Activated CD8-positive, alpha-beta memory T cell treated with anti-CD3 and anti-CD28 coated beads, Interleukin-2, amount 50 U/mL, for 4 hours (primary cell): ENCODE measurements at regions not wholly inside any gene's neighbourhood (a gene's known extent, or its start where the extent isn't known, plus 50 kb on each side); places are given as distances from the start of the nearest gene placed in this dataset.

ENCODE experiments used
- DNase-seq: peaks from one replicate; pipeline ENCODE4 v3.0.0-alpha.2; 2020

DNA sequence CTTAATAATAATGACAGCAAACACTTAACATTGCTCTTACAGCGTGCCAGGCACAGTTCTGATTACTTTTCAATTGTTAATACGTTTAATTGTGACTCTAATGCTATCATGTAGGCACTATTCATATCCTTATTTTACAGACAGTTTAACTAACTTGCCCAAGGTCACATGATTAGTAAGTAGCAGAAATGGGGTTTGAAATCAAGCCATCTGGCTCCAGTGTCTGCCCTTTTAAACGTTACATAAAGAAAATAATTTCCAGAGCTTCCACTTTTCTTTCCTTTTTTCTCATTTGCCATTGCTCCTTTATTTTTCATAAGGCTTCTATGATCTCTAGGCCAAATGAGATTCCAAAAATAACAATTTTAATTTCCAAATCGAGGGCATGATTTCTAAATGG, 50.6 kb upstream of the IKZF2 start:
- DNase-seq, result no peak

DNA sequence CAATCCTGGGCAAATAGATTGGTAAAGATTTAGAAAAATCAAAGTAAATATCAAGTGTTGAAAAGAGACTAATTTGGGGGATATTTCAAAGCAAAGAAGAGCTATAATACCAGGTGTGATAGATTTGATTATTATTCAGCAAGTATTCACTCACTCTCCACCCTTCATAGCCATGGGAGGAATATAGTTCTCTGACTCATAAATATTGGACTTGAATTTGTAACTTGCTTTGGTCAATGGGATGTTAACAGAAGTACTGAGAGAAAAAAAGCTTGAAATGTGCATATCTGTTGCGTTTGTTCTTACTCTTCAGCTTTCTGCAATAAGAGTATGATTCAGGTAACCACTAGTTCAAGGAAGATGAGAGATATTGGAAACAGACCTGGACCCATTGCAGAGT, 54.5 kb upstream of the IKZF2 start:
- DNase-seq, result no peak

DNA sequence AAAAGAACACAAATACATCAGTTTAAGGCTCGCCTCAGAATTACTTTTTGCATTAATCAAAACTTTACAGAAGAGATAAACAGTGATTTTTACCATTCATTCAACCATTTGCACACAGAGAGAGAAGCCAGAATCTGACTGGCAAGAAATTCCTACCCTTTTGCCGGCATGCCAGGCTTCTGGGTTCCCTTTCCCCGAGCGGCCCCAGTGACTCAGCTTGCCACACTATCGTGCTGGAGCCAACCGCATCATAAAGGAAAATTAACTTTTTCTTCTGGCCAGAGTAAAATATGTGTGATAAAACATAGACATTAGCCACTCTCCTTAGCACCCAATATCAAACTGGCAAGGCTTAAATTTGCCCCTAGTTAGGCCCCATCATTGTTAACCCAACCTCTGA, 61.8 kb upstream of the IKZF2 start:
- DNase-seq, result no peak

DNA sequence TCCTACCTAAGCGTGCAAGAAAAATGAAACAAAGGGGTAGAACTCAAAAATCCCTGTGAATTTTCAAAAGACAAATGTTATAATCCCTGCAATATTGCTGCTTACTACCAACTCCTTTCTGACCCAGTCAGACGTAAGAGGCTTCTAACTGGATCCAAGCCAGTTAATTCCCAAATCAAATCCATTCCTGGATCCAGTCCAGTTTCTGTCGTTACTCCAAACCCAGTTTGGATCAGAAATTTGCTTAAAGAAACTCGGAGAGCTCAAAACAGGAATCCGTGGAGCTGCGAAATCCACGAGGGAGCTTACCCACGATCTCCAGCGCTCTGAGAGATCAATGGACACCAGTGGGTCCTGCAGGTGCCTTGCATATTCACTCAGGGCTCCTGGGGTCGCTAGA, 62.8 kb upstream of the IKZF2 start:
- DNase-seq, result no peak

DNA sequence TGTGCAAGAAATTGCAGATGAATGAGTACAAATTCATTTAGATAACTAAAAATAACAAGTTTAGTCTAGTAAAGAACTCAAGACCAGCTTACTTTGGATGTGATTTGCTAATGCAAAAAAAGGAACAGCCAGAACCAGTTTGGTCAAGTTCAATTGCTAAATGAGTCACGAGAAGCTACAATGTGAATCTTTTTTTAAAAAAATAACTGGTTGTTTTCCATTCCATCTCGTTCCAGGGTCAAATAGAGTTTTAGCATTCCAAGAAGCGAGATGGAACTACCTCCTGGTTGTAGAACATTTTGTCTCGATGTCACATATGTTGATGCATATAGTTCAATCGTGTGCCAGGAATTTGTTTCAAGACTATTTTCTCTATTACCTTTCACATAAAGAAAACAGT, 65.0 kb upstream of the IKZF2 start:
- DNase-seq, result no peak

DNA sequence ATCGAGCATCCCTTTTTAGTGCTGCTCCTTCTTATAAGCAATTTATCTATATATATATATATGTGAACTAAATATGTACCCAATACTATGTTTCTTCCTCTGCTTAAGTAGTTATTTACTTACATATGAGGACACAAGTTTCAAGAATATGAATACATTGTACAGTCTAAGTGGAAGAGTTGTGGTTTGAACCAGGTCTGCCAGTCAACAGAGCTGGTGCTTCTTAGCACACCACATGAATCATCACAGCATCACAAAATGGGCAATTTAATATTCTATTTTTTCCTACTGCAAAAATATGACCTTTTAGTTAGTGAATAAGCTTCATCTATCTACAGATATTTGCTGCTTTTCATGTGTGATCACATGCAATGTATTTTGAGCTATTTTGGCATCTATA, 64.4 kb upstream of the SPAG16 start:
- DNase-seq, result no peak

DNA sequence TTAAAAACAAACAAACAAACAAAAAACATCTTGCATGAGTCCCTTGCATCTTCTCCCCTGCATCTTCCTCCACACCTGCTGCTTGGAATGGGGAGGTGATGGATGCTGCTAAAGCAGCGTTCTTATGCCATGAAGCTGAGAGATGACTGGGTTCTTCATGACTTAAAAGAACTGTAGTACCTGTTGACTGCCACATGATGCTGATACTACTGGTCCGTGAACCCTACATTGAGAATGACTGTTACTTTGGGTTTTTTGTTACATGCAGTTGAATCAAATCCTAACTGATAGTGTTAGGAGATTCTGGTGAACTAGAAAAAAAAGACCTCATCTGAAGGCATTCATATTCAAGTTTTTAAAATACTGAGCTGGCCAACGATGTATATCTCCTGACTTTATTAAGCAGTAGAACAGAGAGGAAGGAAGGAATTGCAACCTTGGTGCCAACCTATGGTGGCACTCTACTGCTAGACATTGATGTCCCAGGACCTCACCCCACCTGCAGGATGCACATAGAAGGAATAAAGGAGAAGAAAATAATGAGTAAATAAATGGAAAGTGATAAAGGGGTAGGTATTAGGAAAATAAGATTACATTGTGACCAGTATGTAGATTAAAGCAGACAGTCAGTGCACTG, 63.2 kb upstream of the SPAG16 start:
- DNase-seq, result no peak

DNA sequence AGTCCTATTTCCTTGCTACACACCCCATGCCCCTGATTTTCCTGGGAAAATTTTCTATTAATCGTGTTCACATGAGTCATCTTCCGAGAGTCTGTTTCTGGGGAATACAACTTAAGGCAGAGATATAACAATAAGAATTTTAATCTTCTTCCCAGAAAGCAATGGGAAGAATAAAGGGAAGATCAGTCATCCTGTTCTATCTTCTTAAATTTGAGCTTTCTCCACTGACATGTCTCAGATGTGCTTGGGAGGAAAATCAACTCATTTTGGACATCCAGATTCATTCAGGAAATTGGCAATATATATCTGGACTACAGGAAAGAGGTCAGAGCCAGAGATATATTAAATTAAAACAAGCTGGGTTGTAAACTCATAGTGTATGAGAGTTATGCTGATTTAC, 62.3 kb upstream of the SPAG16 start:
- DNase-seq, result no peak

DNA sequence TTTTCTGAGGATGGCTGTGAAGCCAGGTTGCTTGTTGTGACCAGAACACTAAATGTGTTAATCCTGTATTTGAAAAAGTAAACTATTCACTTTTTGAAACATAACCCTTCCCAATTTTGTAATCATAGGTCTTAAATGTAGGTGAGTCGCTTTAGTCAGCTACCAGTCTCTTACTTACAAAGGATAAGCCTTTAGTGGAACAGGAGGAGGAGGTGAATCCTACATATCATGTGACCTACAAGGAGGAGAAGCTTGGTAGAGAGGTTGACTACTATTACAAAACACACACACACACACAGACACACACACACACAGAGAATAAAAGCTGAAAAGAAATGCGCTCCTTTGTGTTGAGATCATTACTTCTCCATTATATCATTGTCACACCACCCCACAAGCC, 59.9 kb upstream of the SPAG16 start:
- no peak for DNase-seq

DNA sequence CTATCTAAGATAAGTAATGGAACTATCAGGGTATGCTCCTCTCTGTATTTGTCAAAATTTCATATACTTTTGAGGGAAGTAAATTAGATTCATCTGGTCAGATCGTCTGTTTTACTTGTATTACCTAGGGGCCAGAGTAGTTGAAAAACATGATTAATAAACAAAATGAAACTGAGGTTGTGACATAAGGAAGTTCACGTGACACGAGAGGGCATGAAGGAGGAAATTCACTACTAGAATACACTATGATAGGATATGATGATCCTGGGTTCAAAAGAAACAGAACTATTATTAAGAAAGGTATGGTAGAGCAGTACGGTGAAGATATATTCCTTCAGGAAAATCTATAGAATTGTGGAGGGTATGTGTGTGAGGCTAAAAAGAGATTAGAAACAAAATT, 58.4 kb upstream of the SPAG16 start:
- no peak for DNase-seq

DNA sequence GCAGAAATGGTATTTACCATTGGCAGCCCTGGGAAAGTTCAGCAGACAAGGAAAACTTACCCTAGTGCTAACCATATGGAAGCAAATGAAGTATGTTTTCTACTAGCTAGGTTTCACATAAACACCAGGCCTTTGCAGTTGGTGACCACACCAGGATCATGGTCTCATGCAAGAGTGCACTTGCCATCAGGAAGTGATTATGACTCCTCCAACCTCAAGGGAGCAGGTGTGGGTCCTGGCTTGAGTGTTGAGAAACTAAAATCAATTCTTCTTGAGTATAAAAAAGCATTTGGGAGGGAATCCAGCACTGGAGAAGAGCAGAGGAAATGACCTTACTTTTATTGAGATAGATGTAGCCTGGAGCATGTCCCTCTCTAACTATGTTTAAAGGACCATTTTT, 56.8 kb upstream of the SPAG16 start:
- no peak for DNase-seq

DNA sequence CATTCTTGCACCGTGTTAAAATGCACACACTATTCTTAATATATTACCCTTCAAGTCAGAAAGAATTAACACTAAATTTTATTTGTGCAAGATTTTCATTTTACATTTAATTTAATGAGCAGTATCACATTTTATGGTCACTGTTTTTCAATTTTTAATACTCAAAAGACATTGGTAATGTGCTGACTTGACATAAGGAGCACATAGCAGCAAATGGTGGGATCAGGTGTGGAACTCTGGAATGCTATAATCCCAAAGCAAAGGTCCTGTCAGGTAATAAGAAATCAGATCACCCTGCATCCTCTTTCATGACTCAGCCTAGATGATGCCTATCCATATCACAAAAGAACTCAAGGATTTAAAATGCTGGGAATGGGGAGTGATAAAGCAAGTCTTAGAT, 55.6 kb upstream of the SPAG16 start:
- DNase-seq, result no peak

DNA sequence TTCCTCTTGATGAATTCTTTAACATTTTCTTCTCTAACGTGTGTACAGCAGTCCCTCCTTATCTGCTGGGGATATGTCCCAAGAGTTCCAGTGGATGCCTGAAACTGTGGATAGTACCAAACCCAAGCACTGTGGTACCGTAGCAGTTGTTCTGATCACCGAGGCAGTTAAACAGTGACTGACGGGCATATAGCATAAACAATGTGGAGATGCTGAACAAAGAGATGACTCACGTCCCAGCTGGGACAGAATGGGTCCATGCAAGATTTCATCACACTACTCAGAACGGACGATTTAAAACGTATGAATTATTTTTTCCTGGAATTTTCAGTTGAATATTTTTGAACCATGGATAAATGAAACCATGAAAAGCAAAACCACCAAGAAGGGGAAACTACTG, 54.5 kb upstream of the SPAG16 start:
- no peak for DNase-seq

DNA sequence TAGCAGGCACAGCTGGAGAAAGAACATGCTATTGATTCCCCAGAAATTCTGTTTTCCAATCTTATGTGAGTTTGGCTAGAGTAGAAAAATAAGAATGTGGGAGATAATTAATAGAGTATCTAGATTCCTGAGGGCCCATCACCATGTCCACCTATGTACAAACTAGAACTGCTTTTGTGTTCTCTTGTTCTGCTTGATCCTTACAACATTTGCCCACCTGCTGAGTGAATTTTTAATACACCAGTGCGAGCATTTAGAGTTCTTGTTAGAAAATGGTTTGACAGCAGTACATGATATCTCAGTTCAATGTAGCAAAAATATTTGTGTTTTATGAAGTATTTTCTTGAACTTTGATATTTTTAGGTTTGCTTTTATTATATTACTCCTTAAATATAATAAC, 52.3 kb upstream of the SPAG16 start:
- no peak for DNase-seq

DNA sequence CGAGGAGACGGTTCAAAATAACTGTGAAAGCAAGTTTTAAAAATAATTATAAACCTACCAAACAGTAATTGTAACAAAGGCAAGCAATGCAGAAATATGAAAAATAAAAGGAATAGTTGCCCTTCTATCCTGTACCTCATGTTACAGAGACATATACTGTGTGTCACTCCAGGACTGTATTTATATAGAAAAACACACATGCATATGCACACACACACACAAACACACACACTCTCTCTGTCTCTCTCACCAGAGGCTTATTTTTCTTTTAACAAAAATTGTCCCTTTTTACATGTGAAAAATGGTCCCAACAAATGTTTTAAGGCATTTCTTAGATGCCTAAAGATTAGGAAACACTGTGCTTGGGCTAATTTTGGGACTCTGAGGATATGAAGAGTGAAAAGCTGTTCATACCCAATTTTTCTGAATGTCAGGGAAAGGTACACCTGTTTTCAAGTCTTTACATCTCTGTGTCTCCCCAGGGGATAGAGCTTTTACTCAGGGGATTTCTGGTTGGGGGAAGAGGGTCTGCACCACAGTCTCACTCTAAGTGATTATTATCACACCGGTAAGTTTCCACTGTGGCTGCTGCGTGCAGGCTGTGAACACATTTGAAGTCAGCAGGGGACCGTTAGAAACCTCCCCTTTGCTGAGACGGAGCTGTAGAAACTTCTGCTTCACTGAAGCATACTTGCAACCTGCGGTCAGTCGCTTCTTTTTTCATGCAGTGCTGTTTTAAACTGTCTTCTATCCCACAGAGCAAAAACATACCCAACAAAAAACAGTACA, 51.4 kb upstream of the SPAG16 start:
- peak; percentile 39 for DNase-seq

DNA sequence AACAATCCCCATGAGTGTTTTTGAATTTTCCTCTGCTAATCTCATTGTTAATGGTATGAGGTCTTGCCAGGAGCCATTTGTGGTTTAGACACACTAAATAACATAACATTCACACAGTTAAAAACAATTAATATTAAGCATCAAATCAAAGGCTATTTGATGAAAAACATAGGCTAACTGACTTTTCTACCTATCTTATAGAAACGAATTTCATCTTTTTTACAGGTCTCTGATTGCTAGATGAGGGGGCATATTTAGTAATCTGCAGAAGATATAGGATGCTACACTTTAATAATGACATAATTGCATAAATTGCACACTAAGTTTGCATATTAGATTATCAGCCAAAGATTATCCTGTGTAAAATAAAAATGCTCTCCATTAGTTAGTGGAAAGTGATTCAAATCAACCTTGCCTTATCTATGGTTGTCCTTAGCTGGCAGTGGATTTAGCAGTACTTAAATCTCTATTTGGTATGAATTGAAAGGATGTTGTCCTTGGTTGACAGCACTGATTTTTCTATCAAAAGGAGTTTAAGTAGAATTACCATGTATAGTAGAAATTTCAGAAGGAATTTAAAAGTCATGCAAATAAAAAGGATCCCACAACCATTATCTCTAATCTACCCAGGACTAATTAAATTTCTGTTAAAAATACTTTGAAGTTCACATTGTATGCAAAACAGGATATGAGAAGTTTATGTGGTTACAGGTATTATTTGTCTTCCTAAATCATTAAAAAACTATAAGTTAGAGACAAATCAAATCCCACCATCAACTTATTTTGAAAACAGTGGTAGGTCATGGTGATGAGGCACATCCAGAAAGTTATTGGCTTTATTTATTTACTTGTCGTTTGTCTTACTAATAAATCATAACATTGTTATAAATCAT, 50.6 kb upstream of the SPAG16 start:
- no peak for DNase-seq
